ENCODE measurements at regions not wholly inside any gene's neighbourhood (a gene's known extent, or its start where the extent isn't known, plus 50 kb on each side); places are given as distances from the start of the nearest gene placed in this dataset.
A peak's percentile ranks its signal among the peaks of the same experiment; 100 is the strongest.
"Not testable (repeated sequence)": the region's sequence is repeated elsewhere in the genome, so short reads cannot be mapped to it uniquely, and the experiment has no call there.

- no peak for DNase-seq
Observed at GRCh38 chr16:64718486-64718885, 403.4 kb downstream of the CDH11 start.

- no peak for DNase-seq
Observed at GRCh38 chr16:64717871-64718270, 404.0 kb downstream of the CDH11 start.

- DNase-seq: no peak
Observed at GRCh38 chr16:64715624-64716023, 406.2 kb downstream of the CDH11 start.

DNA sequence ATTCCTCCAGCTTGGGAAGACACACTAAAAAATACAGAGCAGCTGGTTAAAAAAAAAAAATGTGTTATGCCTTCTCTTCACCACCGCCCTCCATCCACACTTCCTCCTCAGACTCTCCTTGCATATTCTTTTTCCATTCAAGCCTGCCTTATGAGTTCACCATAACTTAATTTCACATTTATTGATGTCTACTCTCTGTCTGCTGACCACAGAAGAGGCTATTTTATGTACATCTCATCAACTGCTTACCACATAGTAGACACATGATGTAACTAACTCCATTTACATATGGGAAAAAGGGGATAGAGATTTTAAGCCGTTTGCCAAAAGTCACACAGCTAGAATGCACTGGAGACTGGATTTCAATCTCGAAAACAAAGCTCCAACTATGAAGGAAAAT, 409.8 kb downstream of the CDH11 start:
- no peak for DNase-seq

DNA sequence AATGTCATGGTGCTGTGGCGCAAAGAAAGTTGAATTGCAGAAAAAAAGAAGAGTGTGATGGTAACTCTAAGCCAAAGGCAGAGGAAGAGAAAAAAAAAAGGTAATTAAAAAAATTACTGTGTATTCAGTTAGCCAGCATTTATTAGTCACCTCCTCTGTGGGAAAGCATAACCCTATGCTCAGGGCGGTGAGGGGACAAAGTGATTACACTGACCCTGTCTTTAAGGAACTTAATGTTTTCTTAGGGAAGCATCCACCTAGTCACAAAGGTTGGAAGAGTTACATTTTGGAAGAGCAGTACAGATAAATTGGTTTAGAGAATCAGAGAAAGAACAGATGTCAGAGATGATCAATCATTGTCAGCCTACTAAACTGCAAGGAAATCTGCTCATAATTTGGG, 410.3 kb downstream of the CDH11 start:
- DNase-seq: no peak

DNA sequence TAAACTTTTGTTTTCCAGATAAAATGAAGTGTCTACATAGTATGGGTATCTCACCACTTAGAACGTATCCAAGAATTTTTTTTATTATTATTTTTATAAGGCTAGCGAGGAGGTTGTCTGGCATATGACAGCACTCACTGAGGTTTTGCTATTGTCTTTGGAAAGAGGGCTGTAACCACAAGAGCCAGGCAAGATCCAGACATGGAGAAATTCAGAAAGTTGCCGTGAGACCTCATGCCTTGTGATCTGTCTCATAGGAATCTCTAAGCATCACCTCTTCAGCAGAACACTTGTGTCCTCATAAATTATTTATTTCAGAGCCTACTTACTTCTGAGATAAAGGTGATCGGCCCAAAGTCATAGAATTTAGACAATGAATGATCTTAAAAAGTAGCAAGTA, 410.8 kb downstream of the CDH11 start:
- no peak for DNase-seq

DNA sequence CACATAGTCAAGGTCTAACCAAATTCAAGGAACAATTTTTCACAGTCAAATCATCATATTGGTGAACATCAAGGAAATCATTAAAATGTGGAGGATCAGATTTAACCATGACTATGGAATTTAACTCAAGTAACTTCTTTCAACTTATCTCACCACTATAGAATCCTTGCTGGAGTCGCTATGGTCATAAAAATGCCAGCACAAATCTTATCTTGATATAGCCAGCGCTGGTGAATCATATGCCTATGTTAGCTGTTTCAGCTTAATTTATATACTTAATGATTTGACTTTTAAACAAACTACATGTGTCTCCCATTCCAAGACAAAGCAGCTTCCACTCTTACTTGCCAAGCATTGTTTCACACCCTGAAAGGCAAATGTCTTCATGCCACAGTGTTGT, 416.4 kb downstream of the CDH11 start:
- no peak for DNase-seq

DNA sequence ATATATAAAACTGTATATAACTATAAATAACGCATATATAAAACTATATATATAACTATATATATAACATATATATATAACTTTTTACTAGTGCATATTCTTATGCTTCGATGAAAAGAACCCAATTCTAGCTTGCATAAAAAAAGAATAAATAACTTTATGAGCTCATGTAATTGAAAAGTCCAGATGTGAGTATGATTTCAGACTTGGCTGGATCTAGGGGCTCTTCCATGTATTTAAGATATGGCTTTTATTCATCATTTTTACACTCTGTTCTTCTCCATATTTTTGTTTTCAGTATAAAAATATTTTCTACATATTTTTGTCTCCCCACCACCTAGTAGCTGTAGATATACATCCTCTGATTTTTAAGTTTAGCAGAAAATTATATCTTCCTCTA, 417.5 kb downstream of the CDH11 start:
- DNase-seq: no peak

DNA sequence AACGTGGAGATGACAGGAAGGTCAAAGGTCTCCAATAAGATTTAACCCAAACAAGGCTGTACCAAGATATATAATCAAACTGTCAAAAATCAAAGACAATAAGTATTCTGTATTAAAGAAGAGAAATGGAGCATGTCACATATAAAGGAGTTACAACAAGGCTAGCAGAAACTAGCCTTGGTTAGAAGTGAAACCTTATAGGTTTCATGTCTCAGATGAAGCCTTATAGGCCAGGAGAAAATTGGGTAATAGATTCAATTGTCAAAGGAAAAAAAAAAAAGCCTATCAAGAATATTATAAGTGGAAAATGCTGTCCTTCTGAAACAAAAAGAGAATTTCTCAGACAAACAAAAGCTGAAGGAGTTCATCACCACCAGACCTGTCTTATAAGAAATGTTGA, 419.4 kb downstream of the CDH11 start:
- DNase-seq: no peak

GRCh38 chr16:64700628-64701027, 421.2 kb downstream of the CDH11 start:
- no peak for DNase-seq

DNA sequence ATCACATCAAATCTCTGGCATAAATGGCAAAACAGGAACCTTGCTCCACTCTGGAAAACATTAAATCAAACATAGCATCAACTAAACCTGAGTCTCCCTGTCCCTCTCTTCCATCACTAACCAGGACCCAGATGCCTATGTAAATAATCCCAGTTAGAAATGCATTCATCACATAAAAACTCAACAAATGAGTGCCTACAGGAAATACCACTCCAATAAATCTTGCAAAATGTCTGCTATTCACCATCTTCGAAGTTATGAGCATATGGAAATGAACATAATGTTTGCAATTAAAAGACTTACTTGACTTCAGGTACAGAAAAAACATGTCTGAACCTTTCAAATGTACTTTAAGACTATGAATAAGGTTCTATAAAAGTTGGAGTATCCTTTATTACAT, 425.0 kb downstream of the CDH11 start:
- DNase-seq: no peak

DNA sequence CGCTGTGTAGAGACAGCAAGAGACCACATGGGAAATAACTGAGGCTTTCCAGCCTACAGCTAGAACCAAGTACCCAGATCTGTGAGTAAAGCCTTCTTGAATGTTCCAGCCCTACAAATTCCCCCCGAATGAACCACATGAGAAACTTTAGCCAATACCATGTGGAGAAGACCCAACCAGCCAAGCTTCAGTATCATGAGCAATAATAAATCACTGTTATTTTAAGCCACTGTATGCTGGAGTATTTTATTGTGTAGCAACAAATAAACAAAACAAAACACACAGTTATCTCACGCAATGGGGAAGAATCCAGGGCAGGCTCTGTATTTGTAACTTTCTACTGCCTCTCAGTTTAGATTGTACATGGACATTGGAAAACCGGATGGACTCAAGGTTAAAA, 426.2 kb downstream of the CDH11 start:
- no peak for DNase-seq

DNA sequence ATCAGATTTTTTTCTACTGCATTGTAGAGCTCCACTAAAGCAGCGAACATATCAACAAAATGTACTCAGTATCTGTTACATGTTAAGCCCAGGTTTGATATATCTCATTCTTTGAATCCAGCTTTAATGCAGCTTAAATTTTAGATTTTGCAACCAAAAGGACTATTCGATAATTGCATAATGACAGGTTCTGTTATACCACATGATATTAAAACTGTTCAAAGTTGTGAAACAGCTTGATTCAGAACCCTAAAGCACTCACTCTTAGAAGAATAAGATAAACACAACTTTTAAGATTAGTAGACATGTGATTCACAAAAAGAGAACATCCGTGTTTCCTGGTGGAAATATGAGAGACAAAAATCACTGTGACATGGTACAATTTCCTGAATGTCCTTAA, 427.9 kb downstream of the CDH11 start:
- DNase-seq: no peak

DNA sequence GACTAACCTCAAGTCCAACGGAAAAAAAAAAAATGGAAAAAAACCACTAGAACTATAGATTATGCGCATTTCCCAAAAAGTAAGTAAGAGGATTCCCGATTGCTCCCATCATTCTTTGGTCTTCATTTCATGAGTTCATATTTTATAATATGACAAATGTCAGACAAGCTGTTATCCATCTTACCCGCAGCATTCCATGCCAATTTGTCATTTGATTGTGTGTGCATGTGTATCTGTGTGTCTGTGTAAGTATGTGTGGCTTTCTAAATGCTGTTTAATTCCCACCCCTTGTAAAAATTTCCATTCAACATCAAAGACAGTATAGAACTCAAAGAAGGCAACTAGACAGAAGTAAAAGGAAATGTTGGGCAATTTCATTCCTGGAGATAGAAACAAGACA, 434.1 kb downstream of the CDH11 start:
- DNase-seq: no peak

GRCh38 chr16:64687123-64687522, 434.7 kb downstream of the CDH11 start:
- DNase-seq: no peak

GRCh38 chr16:64679976-64680690, 441.7 kb downstream of the CDH11 start:
- no peak for DNase-seq

DNA sequence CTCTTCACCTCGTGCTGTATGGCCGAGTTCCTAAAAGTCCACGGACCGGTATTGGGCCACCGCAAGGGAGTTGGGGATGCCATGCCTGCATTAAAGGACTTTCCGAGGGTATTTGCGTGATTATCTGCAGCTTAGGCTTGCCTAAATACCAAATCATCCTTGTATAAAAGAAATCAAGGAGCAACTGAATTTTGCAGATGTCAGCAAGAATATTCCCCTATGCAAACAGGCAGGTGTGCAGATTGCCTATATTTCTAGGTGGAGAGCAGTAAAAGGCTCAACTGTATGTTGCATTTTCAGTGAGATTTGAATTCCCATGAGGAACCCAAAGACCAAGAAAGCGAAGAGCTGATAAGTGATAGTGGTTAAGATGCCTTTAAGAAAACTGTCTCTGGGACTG, 452.3 kb downstream of the CDH11 start:
- DNase-seq: no peak

DNA sequence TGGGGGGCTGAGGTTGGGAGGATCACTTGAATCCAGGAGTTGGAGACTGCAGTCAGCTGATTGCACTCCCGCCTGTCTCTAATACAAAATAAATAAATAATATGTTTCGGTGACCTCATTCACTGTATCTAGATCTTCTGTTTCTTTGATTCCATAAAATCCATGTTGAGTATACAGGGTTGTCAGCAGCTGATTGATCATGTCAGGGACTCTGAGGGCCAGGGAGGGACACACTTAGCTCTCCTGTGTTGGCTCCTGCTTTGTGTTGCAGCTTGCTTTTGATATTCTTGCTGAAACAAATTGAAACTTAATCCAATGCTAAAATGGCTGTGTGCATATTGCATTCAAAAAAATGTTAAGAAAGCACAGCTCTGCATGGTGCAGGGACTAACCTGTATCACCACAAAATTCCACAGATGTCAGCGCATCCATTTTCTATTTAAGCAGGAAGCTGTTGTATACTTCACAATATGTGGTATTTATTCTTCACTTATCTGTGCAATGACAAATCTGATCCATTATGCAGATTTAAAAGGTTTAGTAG, 454.5 kb downstream of the CDH11 start:
- DNase-seq: no peak

- DNase-seq: not testable (repeated sequence)
Observed at GRCh38 chr16:64662312-64662711, 459.6 kb downstream of the CDH11 start.

GRCh38 chr16:64659866-64660265, 462.0 kb downstream of the CDH11 start:
- no peak for DNase-seq

GRCh38 chr16:64657316-64658011, 464.4 kb downstream of the CDH11 start:
- DNase-seq: no peak

- no peak for DNase-seq
Observed at GRCh38 chr16:64656471-64656870, 465.4 kb downstream of the CDH11 start.

DNA sequence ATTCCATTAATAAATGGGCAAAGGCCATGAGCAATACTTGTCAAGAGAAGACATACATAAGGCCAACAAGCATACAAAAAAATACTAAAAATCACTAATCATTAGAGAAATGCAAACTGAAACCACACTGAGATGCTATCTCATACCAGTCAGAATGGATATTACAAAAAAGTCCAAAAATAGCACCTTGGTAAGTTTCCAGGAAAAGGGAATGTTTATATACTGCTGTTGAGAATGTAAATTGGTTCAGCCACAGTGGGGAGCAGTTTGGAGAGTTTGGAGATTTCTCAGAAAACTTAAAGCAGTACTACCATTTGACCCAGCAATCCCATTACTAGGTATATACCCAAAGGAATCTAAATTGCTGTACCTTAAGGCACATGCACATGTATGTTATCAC, 467.7 kb downstream of the CDH11 start:
- no peak for DNase-seq

DNA sequence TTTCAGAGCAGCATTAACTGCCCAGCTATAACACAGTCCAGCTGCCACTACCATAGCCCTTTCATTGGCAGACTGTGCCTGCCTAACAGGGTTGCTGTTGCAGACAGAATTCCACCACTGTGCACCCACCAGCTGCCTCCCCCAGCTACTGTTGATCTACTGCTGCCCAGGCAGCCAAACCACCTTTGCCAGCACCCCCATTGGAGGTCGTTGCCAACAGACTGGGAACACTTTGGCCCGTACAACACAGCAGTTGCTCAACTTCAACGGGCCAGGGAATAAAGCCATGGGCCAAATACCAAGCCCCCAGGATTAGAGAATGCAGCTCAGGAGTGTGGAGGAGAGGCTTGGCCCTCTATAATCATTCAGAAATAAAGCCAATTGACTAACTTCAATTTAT, 473.6 kb downstream of the CDH11 start:
- peak; percentile 35 for DNase-seq

- DNase-seq: no peak
Observed at GRCh38 chr16:64641343-64641742, 480.5 kb downstream of the CDH11 start.

Measured in midbrain (tissue), 1 donor.